ENCODE measurements at regions not wholly inside any gene's neighbourhood (a gene's known extent, or its start where the extent isn't known, plus 50 kb on each side); places are given as distances from the start of the nearest gene placed in this dataset.

- Histone ChIP-seq H3K4me1 (peaks cover 4% of the 10 kb centered on the region; the same call in 1 of the 2 replicates), H3K36me3 (replicated peaks) (no peaks in the 10 kb centered on the region), H3K4me3 (no peak overlapping the region), H3K9me3 (no peaks in the 10 kb centered on the region), H3K27me3 (ENCODE audit: low read depth) (no peaks in the 10 kb centered on the region)
- DNase-seq (ENCODE audit: low spot score in 2 of 2) = peak in 1 of 2 experiments; percentile 7
- in situ Hi-C loops (cut with MboI; ENCODE audit: low sequenced_read_pairs) = no loop called here
These were observed 615.0 kb upstream of the RIOK2 start for GRCh38 chr5:97797994-97798451.

GRCh38 chr5:97801461-97801860 is 618.4 kb upstream of the RIOK2 start:
- in situ Hi-C loops (cut with MboI; ENCODE audit: low sequenced_read_pairs) = no loop called here
- H3K27me3 ChIP-seq (ENCODE audit: low read depth) = no peaks in the 10 kb centered on the region
- no peak for DNase-seq (ENCODE audit: low spot score in 2 of 2)
- peaks cover 4% of the 10 kb centered on the region; the same call in 1 of the 2 replicates for H3K4me1 ChIP-seq
- no peaks in the 10 kb centered on the region for H3K36me3 ChIP-seq (replicated peaks)
- no peaks in the 10 kb centered on the region for H3K9me3 ChIP-seq
- H3K4me3 ChIP-seq = no peak overlapping the region

GRCh38 chr5:97820138-97820537 is 637.1 kb upstream of the RIOK2 start:
- no peaks in the 10 kb centered on the region for H3K27me3 ChIP-seq (ENCODE audit: low read depth)
- H3K4me3 ChIP-seq = no peak overlapping the region
- in situ Hi-C loops (cut with MboI; ENCODE audit: low sequenced_read_pairs) = no loop called here
- DNase-seq (ENCODE audit: low spot score in 2 of 2) = no peak
- no peaks in the 10 kb centered on the region for H3K36me3 ChIP-seq (replicated peaks)
- H3K9me3 ChIP-seq = no peaks in the 10 kb centered on the region
- H3K4me1 ChIP-seq = no peaks in the 10 kb centered on the region

GRCh38 chr5:97832645-97833296 is 649.7 kb upstream of the RIOK2 start:
- Histone ChIP-seq H3K27me3 (ENCODE audit: low read depth) (no peaks in the 10 kb centered on the region), H3K4me1 (no peaks in the 10 kb centered on the region), H3K9me3 (no peaks in the 10 kb centered on the region), H3K4me3 (no peak overlapping the region), H3K36me3 (replicated peaks) (no peaks in the 10 kb centered on the region)
- in situ Hi-C loops (cut with MboI; ENCODE audit: low sequenced_read_pairs) = no loop called here
- no peak for DNase-seq (ENCODE audit: low spot score in 2 of 2)

- in situ Hi-C loops (cut with MboI; ENCODE audit: low sequenced_read_pairs) = no loop called here
- Histone ChIP-seq H3K9me3 (no peaks in the 10 kb centered on the region), H3K4me1 (no peaks in the 10 kb centered on the region), H3K27me3 (ENCODE audit: low read depth) (no peaks in the 10 kb centered on the region), H3K4me3 (no peak overlapping the region), H3K36me3 (replicated peaks) (no peaks in the 10 kb centered on the region)
- no peak for DNase-seq (ENCODE audit: low spot score in 2 of 2)
These were observed 651.5 kb upstream of the RIOK2 start for GRCh38 chr5:97834561-97834960.

GRCh38 chr5:97835112-97835511 is 652.1 kb upstream of the RIOK2 start:
- in situ Hi-C loops (cut with MboI; ENCODE audit: low sequenced_read_pairs) = no loop called here
- no peaks in the 10 kb centered on the region for H3K4me1 ChIP-seq
- no peaks in the 10 kb centered on the region for H3K27me3 ChIP-seq (ENCODE audit: low read depth)
- H3K9me3 ChIP-seq = no peaks in the 10 kb centered on the region
- H3K36me3 ChIP-seq (replicated peaks) = no peaks in the 10 kb centered on the region
- no peak overlapping the region for H3K4me3 ChIP-seq
- DNase-seq (ENCODE audit: low spot score in 2 of 2) = no peak

- no peaks in the 10 kb centered on the region for H3K4me1 ChIP-seq
- in situ Hi-C loops (cut with MboI; ENCODE audit: low sequenced_read_pairs) = no loop called here
- H3K36me3 ChIP-seq (replicated peaks) = no peaks in the 10 kb centered on the region
- no peak overlapping the region for H3K4me3 ChIP-seq
- no peaks in the 10 kb centered on the region for H3K27me3 ChIP-seq (ENCODE audit: low read depth)
- H3K9me3 ChIP-seq = no peaks in the 10 kb centered on the region
- DNase-seq (ENCODE audit: low spot score in 2 of 2) = no peak
These were observed 653.8 kb upstream of the RIOK2 start for GRCh38 chr5:97836816-97837215.

GRCh38 chr5:97838214-97838613 is 655.2 kb upstream of the RIOK2 start:
- in situ Hi-C loops (cut with MboI; ENCODE audit: low sequenced_read_pairs) = no loop called here
- no peak for DNase-seq (ENCODE audit: low spot score in 2 of 2)
- no peaks in the 10 kb centered on the region for H3K9me3 ChIP-seq
- H3K36me3 ChIP-seq (replicated peaks) = no peaks in the 10 kb centered on the region
- H3K4me1 ChIP-seq = no peaks in the 10 kb centered on the region
- H3K27me3 ChIP-seq (ENCODE audit: low read depth) = no peaks in the 10 kb centered on the region
- no peak overlapping the region for H3K4me3 ChIP-seq

- H3K36me3 ChIP-seq (replicated peaks) = no peaks in the 10 kb centered on the region
- H3K9me3 ChIP-seq = no peaks in the 10 kb centered on the region
- no peak for DNase-seq (ENCODE audit: low spot score in 2 of 2)
- no peak overlapping the region for H3K4me3 ChIP-seq
- H3K27me3 ChIP-seq (ENCODE audit: low read depth) = no peaks in the 10 kb centered on the region
- H3K4me1 ChIP-seq = no peaks in the 10 kb centered on the region
- in situ Hi-C loops (cut with MboI; ENCODE audit: low sequenced_read_pairs) = no loop called here
These were observed 656.5 kb upstream of the RIOK2 start for GRCh38 chr5:97839341-97840086.

GRCh38 chr5:97840643-97841042 is 657.6 kb upstream of the RIOK2 start:
- no peaks in the 10 kb centered on the region for H3K27me3 ChIP-seq (ENCODE audit: low read depth)
- in situ Hi-C loops (cut with MboI; ENCODE audit: low sequenced_read_pairs) = no loop called here
- no peak overlapping the region for H3K4me3 ChIP-seq
- no peak for DNase-seq (ENCODE audit: low spot score in 2 of 2)
- H3K36me3 ChIP-seq (replicated peaks) = no peaks in the 10 kb centered on the region
- no peaks in the 10 kb centered on the region for H3K4me1 ChIP-seq
- H3K9me3 ChIP-seq = no peaks in the 10 kb centered on the region

GRCh38 chr5:97842687-97843086 is 659.6 kb upstream of the RIOK2 start:
- in situ Hi-C loops (cut with MboI; ENCODE audit: low sequenced_read_pairs) = no loop called here
- Histone ChIP-seq H3K9me3 (no peaks in the 10 kb centered on the region), H3K36me3 (replicated peaks) (no peaks in the 10 kb centered on the region), H3K4me1 (no peaks in the 10 kb centered on the region), H3K27me3 (ENCODE audit: low read depth) (no peaks in the 10 kb centered on the region), H3K4me3 (no peak overlapping the region)
- DNase-seq (ENCODE audit: low spot score in 2 of 2) = no peak

GRCh38 chr5:97844797-97845196 is 661.8 kb upstream of the RIOK2 start:
- H3K4me3 ChIP-seq = no peak overlapping the region
- no peaks in the 10 kb centered on the region for H3K4me1 ChIP-seq
- no peaks in the 10 kb centered on the region for H3K27me3 ChIP-seq (ENCODE audit: low read depth)
- no peaks in the 10 kb centered on the region for H3K36me3 ChIP-seq (replicated peaks)
- in situ Hi-C loops (cut with MboI; ENCODE audit: low sequenced_read_pairs) = no loop called here
- DNase-seq (ENCODE audit: low spot score in 2 of 2) = no peak
- H3K9me3 ChIP-seq = no peaks in the 10 kb centered on the region

- in situ Hi-C loops (cut with MboI; ENCODE audit: low sequenced_read_pairs) = no loop called here
- H3K27me3 ChIP-seq (ENCODE audit: low read depth) = no peaks in the 10 kb centered on the region
- H3K9me3 ChIP-seq = no peaks in the 10 kb centered on the region
- H3K4me3 ChIP-seq = no peak overlapping the region
- no peaks in the 10 kb centered on the region for H3K4me1 ChIP-seq
- no peak for DNase-seq (ENCODE audit: low spot score in 2 of 2)
- H3K36me3 ChIP-seq (replicated peaks) = no peaks in the 10 kb centered on the region
These were observed 663.6 kb upstream of the RIOK2 start for GRCh38 chr5:97846643-97847042.

GRCh38 chr5:97847920-97848631 is 665.0 kb upstream of the RIOK2 start:
- Histone ChIP-seq H3K4me1 (no peaks in the 10 kb centered on the region), H3K4me3 (no peak overlapping the region), H3K27me3 (ENCODE audit: low read depth) (no peaks in the 10 kb centered on the region), H3K9me3 (no peaks in the 10 kb centered on the region), H3K36me3 (replicated peaks) (no peaks in the 10 kb centered on the region)
- in situ Hi-C loops (cut with MboI; ENCODE audit: low sequenced_read_pairs) = no loop called here
- no peak for DNase-seq (ENCODE audit: low spot score in 2 of 2)

Measured in HAP-1 (cell line).